Tibial artery (tissue), 4 donors: ENCODE measurements at regions not wholly inside any gene's neighbourhood (a gene's known extent, or its start where the extent isn't known, plus 50 kb on each side); places are given as distances from the start of the nearest gene placed in this dataset.
"Not testable (repeated sequence)": the region's sequence is repeated elsewhere in the genome, so short reads cannot be mapped to it uniquely, and the experiment has no call there.

Experiments used
- DNase-seq, 2 donors: peaks; one replicate each; pipeline ENCODE4 v3.0.0-alpha.2; 2019
- H3K27ac ChIP-seq, 2 donors: fragments of 200-600 bp; sonication (generic) in 1 of 2; 1 replicate in 1 of 2; 2 replicates in 1 of 2; pipeline ENCODE4 v1.5.1; 2018 to 2019; ENCODE audit warnings: mild to moderate bottlenecking in 1 of 2
- H3K27me3 ChIP-seq, 2 donors: fragments of 200-600 bp; sonication (generic) in 1 of 2; one replicate each; pipeline versions ENCODE4 v1.5.1 to v1.6.0; 2016 to 2019
- H3K36me3 ChIP-seq, 3 donors: fragments of 200-600 bp; sonication (generic) in 2 of 3; one replicate each; pipeline ENCODE4 v1.5.1; 2016 to 2019; ENCODE audit warnings: mild to moderate bottlenecking in 2 of 3
- H3K4me1 ChIP-seq, 4 donors: fragments of 200-600 bp; sonication (generic) in 2 of 4; 1 replicate in 3 of 4; 2 replicates in 1 of 4; pipeline ENCODE4 v1.5.1; 2016 to 2019
- H3K4me3 ChIP-seq, 2 donors: fragments of 200-600 bp; sonication (generic) in 1 of 2; 1 replicate in 1 of 2; 2 replicates in 1 of 2; pipeline ENCODE4 v1.5.1; 2018 to 2019; ENCODE audit warnings: mild to moderate bottlenecking in 2 of 2
- H3K9me3 ChIP-seq, 3 donors: fragments of 200-600 bp; sonication (generic) in 1 of 3; one replicate each; pipeline ENCODE4 v1.5.1; 2016 to 2019
- CTCF ChIP-seq, 2 experiments: fragments of 200-600 bp in 1 of 2; fragments of 450-650 bp in 1 of 2; IDR thresholded peaks; one replicate each; pipeline ENCODE4 v1.5.1; 2017 to 2019; ENCODE audit warnings: antibody characterized with exemption in 2 of 2, mild to moderate bottlenecking in 1 of 2, moderate library complexity in 1 of 2
- intact Hi-C: fragments of 100-400 bp; cut with DNase I; formaldehyde crosslinking; loops from one replicate; pipeline ENCODE4 v1.15.0; 2023; ENCODE audit warnings: low total_unique reads

GRCh38 chr1:200488375-200489165 lies 78.7 kb upstream of the ZNF281 start:
- Histone ChIP-seq H3K4me1 (peaks cover 0 to 5% (median 0%) of the 10 kb centered on the region in 4 donors), H3K27ac (no peak overlapping the region), H3K27me3 (peaks cover 0 to 11% of the 10 kb centered on the region in 2 donors), H3K36me3 (no peaks in the 10 kb centered on the region), H3K9me3 (no peaks in the 10 kb centered on the region), H3K4me3 (no peak overlapping the region)
- DNase-seq = peak in 1 of 2 donors; percentile 43
- intact Hi-C loops = loop anchor here (10.0 kb wide), 1 partner anchor 214 kb away; no protein-coding TSS in a partner anchor
- TF ChIP-seq CTCF (IDR thresholded peaks at IDR 0.05) = peak; percentile 72 to 78

- no peak for TF ChIP-seq CTCF (IDR thresholded peaks at IDR 0.05)
These were observed 77.8 kb upstream of the ZNF281 start for GRCh38 chr1:200487650-200488049.

GRCh38 chr1:200486634-200487033 lies 76.8 kb upstream of the ZNF281 start:
- no peak overlapping the region for H3K27ac ChIP-seq
- no peak overlapping the region for H3K4me3 ChIP-seq
- peaks cover 0 to 5% (median 0%) of the 10 kb centered on the region in 4 donors for H3K4me1 ChIP-seq
- no peak for TF ChIP-seq CTCF (IDR thresholded peaks at IDR 0.05)
- peaks cover 0 to 11% of the 10 kb centered on the region in 2 donors for H3K27me3 ChIP-seq
- no peaks in the 10 kb centered on the region for H3K36me3 ChIP-seq
- H3K9me3 ChIP-seq = no peaks in the 10 kb centered on the region
- intact Hi-C loops = loop anchor here (10.0 kb wide), 1 partner anchor 212 kb away; no protein-coding TSS in a partner anchor
- no peak for DNase-seq

More at GRCh38 chr1:200487650-200488049, 77.8 kb upstream of the ZNF281 start:
- Histone ChIP-seq H3K27me3 (peaks cover 0 to 14% of the 10 kb centered on the region in 2 donors), H3K36me3 (no peaks in the 10 kb centered on the region), H3K4me1 (peaks cover 0 to 5% (median 0%) of the 10 kb centered on the region in 4 donors), H3K9me3 (no peaks in the 10 kb centered on the region), H3K4me3 (no peak overlapping the region), H3K27ac (no peak overlapping the region)
- DNase-seq = no peak
- intact Hi-C loops = loop anchor here (10.0 kb wide), 1 partner anchor 213 kb away; no protein-coding TSS in a partner anchor

GRCh38 chr1:200484438-200484946 lies 74.7 kb upstream of the ZNF281 start:
- not testable (repeated sequence) for DNase-seq, H3K4me3 ChIP-seq, H3K9me3 ChIP-seq, H3K36me3 ChIP-seq, H3K4me1 ChIP-seq, H3K27ac ChIP-seq
- H3K27me3 ChIP-seq = peaks cover 0 to 14% of the 10 kb centered on the region in 2 donors
- intact Hi-C loops = loop anchor here (10.0 kb wide), 1 partner anchor 210 kb away; no protein-coding TSS in a partner anchor

- Histone ChIP-seq H3K4me3 (no peak overlapping the region), H3K27ac (no peak overlapping the region), H3K27me3 (peaks cover 0 to 14% of the 10 kb centered on the region in 2 donors), H3K4me1 (peaks cover 0 to 5% (median 0%) of the 10 kb centered on the region in 4 donors), H3K9me3 (no peaks in the 10 kb centered on the region), H3K36me3 (no peaks in the 10 kb centered on the region)
- intact Hi-C loops = loop anchor here (10.0 kb wide), 1 partner anchor 209 kb away; no protein-coding TSS in a partner anchor
- TF ChIP-seq CTCF (IDR thresholded peaks at IDR 0.05) = no peak
- no peak for DNase-seq
These were observed 73.8 kb upstream of the ZNF281 start for GRCh38 chr1:200483491-200484143.
